Stomach (tissue), 4 donors: ENCODE measurements at regions not wholly inside any gene's neighbourhood (a gene's known extent, or its start where the extent isn't known, plus 50 kb on each side); places are given as distances from the start of the nearest gene placed in this dataset.

Experiments
- EP300 ChIP-seq: sonication (generic); formaldehyde crosslinking; IDR thresholded peaks from one replicate; pipeline ENCODE4 v1.6.1; 2017; ENCODE audit warnings: antibody characterized with exemption
- POLR2A ChIP-seq, 4 donors: fragments of 450-650 bp; IDR thresholded peaks; one replicate each; pipeline ENCODE4 v1.6.1; 2016; ENCODE audit warnings: antibody characterized with exemption in 4 of 4, control low read depth in 2 of 4, mild to moderate bottlenecking in 1 of 4, moderate library complexity in 1 of 4
- POLR2AphosphoS5 ChIP-seq, 3 donors: sonication (generic); formaldehyde crosslinking; IDR thresholded peaks; one replicate each; pipeline ENCODE4 v1.6.1; 2016; ENCODE audit warnings: antibody characterized with exemption in 3 of 3

GRCh38 chr2:2456721-2457120 lies 125.6 kb upstream of the MYT1L start:
- no peak for TF ChIP-seq POLR2AphosphoS5 (IDR thresholded peaks at IDR 0.05)
- no peak for TF ChIP-seq EP300
- TF ChIP-seq POLR2A (IDR thresholded peaks at IDR 0.05), result no peak
